ENCODE measurements at regions not wholly inside any gene's neighbourhood (a gene's known extent, or its start where the extent isn't known, plus 50 kb on each side); places are given as distances from the start of the nearest gene placed in this dataset.
A peak's percentile ranks its signal among the peaks of the same experiment; 100 is the strongest.

GRCh38 chr2:177322801-177323261 is 58.3 kb upstream of the NFE2L2 start:
- no peak for DNase-seq (ENCODE audit: low read depth)
- no peak overlapping the region for H3K4me3 ChIP-seq (ENCODE audit: low read depth, low read length)
- TF ChIP-seq CTCF (IDR thresholded peaks at IDR 0.05; ENCODE audit: insufficient read depth, low read length), result no peak

GRCh38 chr2:177324797-177325196 is 60.3 kb upstream of the NFE2L2 start:
- TF ChIP-seq CTCF (IDR thresholded peaks at IDR 0.05; ENCODE audit: insufficient read depth, low read length), result no peak
- no peak overlapping the region for H3K4me3 ChIP-seq (ENCODE audit: low read depth, low read length)
- DNase-seq (ENCODE audit: low read depth), result no peak

- H3K4me3 ChIP-seq (ENCODE audit: low read depth, low read length), result no peak overlapping the region
- no peak for TF ChIP-seq CTCF (IDR thresholded peaks at IDR 0.05; ENCODE audit: insufficient read depth, low read length)
- DNase-seq (ENCODE audit: low read depth), result peak; percentile 59
These were observed 61.0 kb upstream of the NFE2L2 start for GRCh38 chr2:177325554-177325953.

DNA sequence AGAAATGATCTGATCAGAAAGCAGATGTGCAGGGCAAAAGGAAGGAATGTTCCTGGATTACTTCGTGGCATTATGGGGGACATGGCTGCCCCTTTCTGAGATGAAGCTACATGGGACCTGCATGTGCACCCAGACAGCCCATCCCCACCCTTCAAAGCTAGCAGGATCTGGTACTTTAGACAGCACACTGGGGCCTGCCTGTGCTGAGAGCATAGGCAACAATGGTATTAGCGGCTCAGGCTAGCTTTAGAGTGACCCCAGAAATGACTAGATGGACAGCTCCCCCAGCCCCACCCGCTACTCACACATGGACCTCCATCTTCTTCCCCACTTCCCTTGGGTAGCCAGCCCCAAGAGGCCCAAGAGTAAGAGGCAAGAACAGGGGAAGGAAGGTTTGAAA is 61.5 kb upstream of the NFE2L2 start:
- no peak overlapping the region for H3K4me3 ChIP-seq (ENCODE audit: low read depth, low read length)
- no peak for TF ChIP-seq CTCF (IDR thresholded peaks at IDR 0.05; ENCODE audit: insufficient read depth, low read length)
- no peak for DNase-seq (ENCODE audit: low read depth)

DNA sequence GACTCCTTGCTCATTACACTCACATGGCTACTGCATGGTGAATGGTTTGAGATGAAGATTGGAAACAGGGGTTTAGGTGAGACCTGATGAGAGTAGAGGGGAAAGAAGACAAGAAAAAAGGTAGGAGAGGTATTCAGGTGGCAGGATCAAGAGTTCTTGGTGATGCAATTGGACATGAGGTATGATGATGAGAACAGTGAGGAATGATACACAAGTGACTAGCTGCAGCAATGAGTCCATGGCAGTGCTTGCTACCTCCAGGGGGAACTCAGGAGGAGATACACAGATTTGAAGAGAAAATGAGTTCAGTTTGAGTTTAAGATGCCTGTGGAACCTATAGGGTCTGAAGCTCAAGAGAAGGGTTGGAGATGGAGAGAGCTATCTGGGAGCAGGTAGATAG is 62.1 kb upstream of the NFE2L2 start:
- no peak overlapping the region for H3K4me3 ChIP-seq (ENCODE audit: low read depth, low read length)
- no peak for DNase-seq (ENCODE audit: low read depth)
- TF ChIP-seq CTCF (IDR thresholded peaks at IDR 0.05; ENCODE audit: insufficient read depth, low read length), result no peak

GRCh38 chr2:177327009-177327408 is 62.5 kb upstream of the NFE2L2 start:
- TF ChIP-seq CTCF (IDR thresholded peaks at IDR 0.05; ENCODE audit: insufficient read depth, low read length), result no peak
- DNase-seq (ENCODE audit: low read depth), result no peak
- no peak overlapping the region for H3K4me3 ChIP-seq (ENCODE audit: low read depth, low read length)

- no peak overlapping the region for H3K4me3 ChIP-seq (ENCODE audit: low read depth, low read length)
- DNase-seq (ENCODE audit: low read depth), result peak; percentile 84
- no peak for TF ChIP-seq CTCF (IDR thresholded peaks at IDR 0.05; ENCODE audit: insufficient read depth, low read length)
These were observed 63.5 kb upstream of the NFE2L2 start for GRCh38 chr2:177328056-177328455.
